MM.1S (cell line): ENCODE measurements at regions not wholly inside any gene's neighbourhood (a gene's known extent, or its start where the extent isn't known, plus 50 kb on each side); places are given as distances from the start of the nearest gene placed in this dataset.
"Not testable (repeated sequence)": the region's sequence is repeated elsewhere in the genome, so short reads cannot be mapped to it uniquely, and the experiment has no call there.

Source experiments
- CTCF ChIP-seq: fragments of 300-600 bp; sonication (generic); IDR thresholded peaks from 2 replicates; pipeline ENCODE4 v1.5.1; 2016; ENCODE audit warnings: antibody characterized with exemption, low read length, mixed read lengths
- EZH2 ChIP-seq: fragments of 300-600 bp; sonication (generic); optimal IDR thresholded peaks from 2 replicates; pipeline ENCODE3; 2017; ENCODE audit warnings: low read depth, mild to moderate bottlenecking, antibody characterized with exemption, low read length, mixed read lengths

GRCh38 chr6:57873424-57873823 is 556.0 kb downstream of the PRIM2 start:
- not testable (repeated sequence) for TF ChIP-seq CTCF, EZH2
